ENCODE measurements at regions not wholly inside any gene's neighbourhood (a gene's known extent, or its start where the extent isn't known, plus 50 kb on each side); places are given as distances from the start of the nearest gene placed in this dataset.

GRCh38 chr3:187967993-187968392 is 186.0 kb upstream of the LPP start (continued):
- TF ChIP-seq E2F1 (CRISPR knock-in tag; IDR thresholded peaks at IDR 0.05) (no peak), ATF1 (CRISPR knock-in tag; IDR thresholded peaks at IDR 0.05) (no peak), ZSCAN18 (CRISPR knock-in tag; IDR thresholded peaks at IDR 0.05) (no peak)

DNA sequence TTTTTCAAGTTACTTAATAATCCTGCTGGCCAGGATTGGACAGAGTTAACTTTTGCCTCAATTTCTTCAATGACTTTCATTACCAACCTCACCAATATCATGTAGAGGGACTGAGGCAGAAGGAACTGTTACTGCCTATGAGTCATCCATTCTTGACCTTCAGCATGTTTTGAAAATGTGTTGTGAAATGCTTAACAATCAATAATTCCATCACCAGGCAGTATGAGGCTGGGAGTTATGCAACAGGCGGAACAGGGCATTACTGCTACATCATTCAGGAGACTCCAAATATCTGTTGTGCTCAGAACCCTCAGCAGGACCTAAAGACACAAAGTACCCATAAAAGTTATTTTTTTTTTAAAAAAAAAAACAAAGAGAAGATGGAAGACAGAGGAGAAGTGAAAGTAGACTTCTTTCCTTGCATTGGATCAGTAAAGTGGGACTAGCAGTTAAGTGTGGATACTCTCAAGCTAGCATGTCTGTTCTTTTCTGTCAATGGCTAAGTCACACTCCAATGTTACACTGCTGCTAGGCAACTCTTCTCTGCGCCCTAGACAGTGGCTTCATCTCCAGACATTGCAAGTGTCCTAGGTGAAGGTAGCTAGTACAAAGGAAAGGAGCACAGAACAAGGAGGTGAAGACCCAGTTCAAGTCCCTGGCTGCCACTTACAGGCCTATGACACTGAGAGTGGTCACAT is 184.9 kb upstream of the LPP start:
- DNase-seq (ENCODE audit: low spot score) (no peak), ATAC-seq (no peak)
- Mint-ChIP-seq H3K27ac (no peak overlapping the region), H3K4me3 (no peak overlapping the region), H3K9me3 (no peaks in the 10 kb centered on the region), H3K27me3 (ENCODE audit: low read depth) (no peaks in the 10 kb centered on the region), H3K36me3 (no peaks in the 10 kb centered on the region), H3K4me1 (0 out of 2 replicates have a peak, but pooled peaks cover 2% of the 10 kb centered on the region)
- TF ChIP-seq TCF7 (CRISPR knock-in tag; IDR thresholded peaks at IDR 0.05; ENCODE audit: low read depth) (no peak), MXD4 (CRISPR knock-in tag; IDR thresholded peaks at IDR 0.05; ENCODE audit: borderline replicate concordance) (no peak), NFYB (CRISPR knock-in tag; conservative IDR thresholded peaks at IDR 0.05; ENCODE audit: low read depth) (no peak), GABPB1 (CRISPR knock-in tag; IDR thresholded peaks at IDR 0.05) (peak; percentile 84)
- TF ChIP-seq, protein P1, sequence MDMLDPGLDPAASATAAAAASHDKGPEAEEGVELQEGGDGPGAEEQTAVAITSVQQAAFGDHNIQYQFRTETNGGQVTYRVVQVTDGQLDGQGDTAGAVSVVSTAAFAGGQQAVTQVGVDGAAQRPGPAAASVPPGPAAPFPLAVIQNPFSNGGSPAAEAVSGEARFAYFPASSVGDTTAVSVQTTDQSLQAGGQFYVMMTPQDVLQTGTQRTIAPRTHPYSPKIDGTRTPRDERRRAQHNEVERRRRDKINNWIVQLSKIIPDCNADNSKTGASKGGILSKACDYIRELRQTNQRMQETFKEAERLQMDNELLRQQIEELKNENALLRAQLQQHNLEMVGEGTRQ (CRISPR knock-in tag; IDR thresholded peaks at IDR 0.05), result no peak
- TF ChIP-seq, protein P2, sequence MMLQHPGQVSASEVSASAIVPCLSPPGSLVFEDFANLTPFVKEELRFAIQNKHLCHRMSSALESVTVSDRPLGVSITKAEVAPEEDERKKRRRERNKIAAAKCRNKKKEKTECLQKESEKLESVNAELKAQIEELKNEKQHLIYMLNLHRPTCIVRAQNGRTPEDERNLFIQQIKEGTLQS (CRISPR knock-in tag; conservative IDR thresholded peaks at IDR 0.05), result no peak
- TF ChIP-seq, protein P3, sequence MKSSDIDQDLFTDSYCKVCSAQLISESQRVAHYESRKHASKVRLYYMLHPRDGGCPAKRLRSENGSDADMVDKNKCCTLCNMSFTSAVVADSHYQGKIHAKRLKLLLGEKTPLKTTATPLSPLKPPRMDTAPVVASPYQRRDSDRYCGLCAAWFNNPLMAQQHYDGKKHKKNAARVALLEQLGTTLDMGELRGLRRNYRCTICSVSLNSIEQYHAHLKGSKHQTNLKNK (CRISPR knock-in tag; IDR thresholded peaks at IDR 0.05), result no peak
- CTCF ChIA-PET, result no interaction called here
- POLR2A ChIA-PET, result no interaction called here

DNA sequence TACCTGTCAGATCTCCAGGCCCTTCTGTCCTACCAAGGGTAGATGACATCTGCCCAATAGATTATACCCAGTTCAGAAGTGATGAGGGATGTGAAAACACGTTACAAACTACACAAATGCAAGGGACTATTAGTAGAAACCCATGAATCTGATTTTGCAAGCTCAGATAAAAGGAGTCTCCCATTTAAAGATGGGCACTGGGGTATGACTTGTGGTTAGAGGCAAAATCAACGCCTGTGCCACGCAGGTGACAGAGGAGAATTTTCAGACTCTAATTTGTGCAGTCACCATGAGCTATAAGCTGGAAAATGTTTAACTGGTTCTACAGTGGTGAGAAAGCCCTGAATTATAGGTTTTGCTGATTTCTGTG is 184.4 kb upstream of the LPP start:
- Mint-ChIP-seq H3K4me3 (no peak overlapping the region), H3K27ac (no peak overlapping the region), H3K9me3 (no peaks in the 10 kb centered on the region), H3K4me1 (0 out of 2 replicates have a peak, but pooled peaks cover 2% of the 10 kb centered on the region), H3K27me3 (ENCODE audit: low read depth) (no peaks in the 10 kb centered on the region), H3K36me3 (no peaks in the 10 kb centered on the region)
- ChIA-PET POLR2A (no interaction called here), CTCF (no interaction called here)
- TF ChIP-seq MYBL2 (CRISPR knock-in tag; IDR thresholded peaks at IDR 0.05) (no peak), TEAD1 (CRISPR knock-in tag; IDR thresholded peaks at IDR 0.05) (no peak), CBFB (CRISPR knock-in tag; IDR thresholded peaks at IDR 0.05; ENCODE audit: low read depth) (no peak), FOXP1 (CRISPR knock-in tag; IDR thresholded peaks at IDR 0.05; ENCODE audit: borderline replicate concordance) (no peak), ESRRA (CRISPR knock-in tag; IDR thresholded peaks at IDR 0.05; ENCODE audit: borderline replicate concordance) (no peak), HMGA2 (CRISPR knock-in tag; IDR thresholded peaks at IDR 0.05) (no peak), ZNF219 (CRISPR knock-in tag; IDR thresholded peaks at IDR 0.05; ENCODE audit: borderline replicate concordance) (no peak), HMGXB4 (CRISPR knock-in tag; IDR thresholded peaks at IDR 0.05) (no peak), ZNF263 (CRISPR knock-in tag; IDR thresholded peaks at IDR 0.05; ENCODE audit: low read depth) (no peak)
- TF ChIP-seq, protein P4, sequence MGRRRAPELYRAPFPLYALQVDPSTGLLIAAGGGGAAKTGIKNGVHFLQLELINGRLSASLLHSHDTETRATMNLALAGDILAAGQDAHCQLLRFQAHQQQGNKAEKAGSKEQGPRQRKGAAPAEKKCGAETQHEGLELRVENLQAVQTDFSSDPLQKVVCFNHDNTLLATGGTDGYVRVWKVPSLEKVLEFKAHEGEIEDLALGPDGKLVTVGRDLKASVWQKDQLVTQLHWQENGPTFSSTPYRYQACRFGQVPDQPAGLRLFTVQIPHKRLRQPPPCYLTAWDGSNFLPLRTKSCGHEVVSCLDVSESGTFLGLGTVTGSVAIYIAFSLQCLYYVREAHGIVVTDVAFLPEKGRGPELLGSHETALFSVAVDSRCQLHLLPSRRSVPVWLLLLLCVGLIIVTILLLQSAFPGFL (CRISPR knock-in tag; IDR thresholded peaks at IDR 0.05; ENCODE audit: borderline replicate concordance), result no peak
- DNase-seq (ENCODE audit: low spot score), result no peak
- ATAC-seq, result no peak

Data from WTC11 (cell line).